MCF 10A (cell line): ENCODE measurements at regions not wholly inside any gene's neighbourhood (a gene's known extent, or its start where the extent isn't known, plus 50 kb on each side); places are given as distances from the start of the nearest gene placed in this dataset.

ENCODE experiments used
- BruUV-seq: library from RNA; stranded (reverse); fragments of 400-500 nt; replicated peaks from 2 replicates; lab custom pipeline; 2021; lab: Mats Ljungman, UMichigan
- CTCF ChIA-PET: fragments of 300-600 bp; sonication (Branson Sonifier 250); formaldehyde crosslinking; extraction: SDS; loops from one replicate; lab custom pipeline; 2021; ENCODE audit warnings: antibody characterized with exemption, inconsistent platforms; lab: Yijun Ruan, JAX
- POLR2A ChIA-PET: fragments of 300-600, 350-650 bp; sonication (Branson Sonifier 250); formaldehyde crosslinking; extraction: SDS; loops from one replicate; lab custom pipeline; 2020; ENCODE audit warnings: antibody characterized with exemption, inconsistent platforms; lab: Yijun Ruan, JAX
- DNase-seq: peaks from one replicate; pipeline ENCODE4 v3.0.0-alpha.2; 2018; ENCODE audit not compliant: unreplicated experiment
- H3K27ac Mint-ChIP-seq: one replicate; pipeline ENCODE4 v1.8.0; 2022; ENCODE audit warnings: mild to moderate bottlenecking, low read depth, mixed read lengths; ENCODE audit not compliant: unreplicated experiment
- H3K27me3 Mint-ChIP-seq: one replicate; pipeline ENCODE4 v1.8.0; 2022; ENCODE audit warnings: mixed read lengths; ENCODE audit not compliant: insufficient read depth, unreplicated experiment
- H3K36me3 Mint-ChIP-seq: one replicate; pipeline ENCODE4 v1.8.0; 2022; ENCODE audit warnings: mild to moderate bottlenecking, moderate library complexity, mixed read lengths; ENCODE audit not compliant: insufficient read depth, unreplicated experiment
- H3K4me1 Mint-ChIP-seq: one replicate; pipeline ENCODE4 v1.8.0; 2022; ENCODE audit warnings: mixed read lengths; ENCODE audit not compliant: insufficient read depth, unreplicated experiment
- H3K4me3 Mint-ChIP-seq: one replicate; pipeline ENCODE4 v1.8.0; 2022; ENCODE audit warnings: mild to moderate bottlenecking, moderate library complexity, mixed read lengths; ENCODE audit not compliant: unreplicated experiment
- H3K9me3 Mint-ChIP-seq: one replicate; pipeline ENCODE4 v1.8.0; 2022; ENCODE audit warnings: mixed read lengths; ENCODE audit not compliant: unreplicated experiment
- CTCF ChIP-seq: fragments of 200-600 bp; IDR thresholded peaks from one replicate; pipeline ENCODE4 v1.8.0; 2022; ENCODE audit warnings: antibody characterized with exemption, mild to moderate bottlenecking; ENCODE audit not compliant: unreplicated experiment
- intact Hi-C: fragments of 100-400 bp; cut with micrococcal nuclease; formaldehyde crosslinking; loops from 2 replicates; pipeline ENCODE4 v1.14.1; 2022

DNA sequence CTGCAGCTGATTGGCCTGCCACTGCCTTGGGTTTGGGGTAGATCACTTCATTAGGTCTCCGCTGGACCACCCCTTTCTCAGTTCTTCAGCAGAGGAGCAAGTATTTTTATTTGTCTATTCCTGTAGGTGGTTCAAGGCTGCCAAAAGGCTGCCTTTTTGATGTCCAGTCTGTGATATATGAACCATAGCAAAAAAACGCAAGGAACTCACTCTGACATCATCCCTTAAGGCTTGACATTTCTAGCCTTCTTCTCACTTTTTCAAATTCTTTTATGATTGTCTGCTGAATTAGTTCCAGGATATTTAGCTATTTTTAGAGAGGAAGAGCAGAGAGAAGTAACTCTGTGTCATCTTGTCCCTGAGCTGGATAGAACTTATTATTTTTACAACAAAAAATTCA, 269.2 kb downstream of the BAMBI start:
- ChIA-PET CTCF (no interaction called here), POLR2A (no interaction called here)
- BruUV-seq: no TSS peak
- H3K4me3 Mint-ChIP-seq: no peak overlapping the region
- peaks cover 7% of the 10 kb centered on the region for H3K9me3 Mint-ChIP-seq
- intact Hi-C loops: no loop called here
- DNase-seq: no peak
- no peak for TF ChIP-seq CTCF
- peaks cover 8% of the 10 kb centered on the region for H3K4me1 Mint-ChIP-seq
- H3K27me3 Mint-ChIP-seq: no peaks in the 10 kb centered on the region
- no peak overlapping the region for H3K27ac Mint-ChIP-seq
- peaks cover 7% of the 10 kb centered on the region for H3K36me3 Mint-ChIP-seq

GRCh38 chr10:28947171-28947570, 269.9 kb downstream of the BAMBI start:
- no TSS peak for BruUV-seq
- Mint-ChIP-seq H3K36me3 (peaks cover 7% of the 10 kb centered on the region), H3K9me3 (peaks cover 7% of the 10 kb centered on the region), H3K27me3 (no peaks in the 10 kb centered on the region), H3K27ac (no peak overlapping the region), H3K4me3 (no peak overlapping the region), H3K4me1 (peaks cover 11% of the 10 kb centered on the region)
- ChIA-PET POLR2A (no interaction called here), CTCF (interaction anchor here (0.5 kb wide), 1 partner anchor 121 kb away, joined by 3 read pairs; no protein-coding TSS in a partner anchor)
- DNase-seq: no peak
- no peak for TF ChIP-seq CTCF
- intact Hi-C loops: no loop called here

DNA sequence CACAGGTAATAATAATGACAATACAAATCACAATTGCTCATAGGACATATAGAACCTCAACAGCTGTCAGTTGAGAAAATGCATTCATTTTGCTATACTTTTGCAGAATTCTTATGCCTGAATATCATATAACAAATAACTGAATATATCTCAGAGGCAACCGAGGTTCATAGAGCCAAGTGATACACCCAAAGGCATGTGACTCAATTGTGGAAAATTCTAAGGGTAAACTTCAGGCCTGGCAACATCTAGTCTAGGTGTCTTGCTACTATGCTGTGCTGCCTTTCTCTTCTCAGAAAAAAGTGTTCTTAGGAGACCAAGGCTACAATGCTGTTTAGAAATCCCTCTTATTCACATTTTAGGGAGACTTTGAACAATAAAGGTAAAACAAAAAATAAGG, 270.7 kb downstream of the BAMBI start:
- intact Hi-C loops: no loop called here
- Mint-ChIP-seq H3K9me3 (peaks cover 7% of the 10 kb centered on the region), H3K4me3 (no peak overlapping the region), H3K4me1 (peaks cover 18% of the 10 kb centered on the region), H3K27ac (no peak overlapping the region), H3K27me3 (no peaks in the 10 kb centered on the region), H3K36me3 (peaks cover 7% of the 10 kb centered on the region)
- DNase-seq: peak; percentile 18
- BruUV-seq: no TSS peak
- no peak for TF ChIP-seq CTCF
- ChIA-PET CTCF (no interaction called here), POLR2A (no interaction called here)

- Mint-ChIP-seq H3K4me1 (peaks cover 18% of the 10 kb centered on the region), H3K4me3 (no peak overlapping the region)
- intact Hi-C loops: no loop called here
Measured at GRCh38 chr10:28949005-28950004, 272.0 kb downstream of the BAMBI start.

More at GRCh38 chr10:28949005-28950004, 272.0 kb downstream of the BAMBI start:
- no peaks in the 10 kb centered on the region for H3K27me3 Mint-ChIP-seq
- H3K9me3 Mint-ChIP-seq: peaks cover 7% of the 10 kb centered on the region
- ChIA-PET POLR2A (no interaction called here), CTCF (interaction anchor here (0.6 kb wide), 2 partner anchors 38 to 69 kb away, joined by 3 read pairs; no protein-coding TSS in a partner anchor)
- BruUV-seq: no TSS peak
- no peak overlapping the region for H3K27ac Mint-ChIP-seq
- no peak for DNase-seq
- H3K36me3 Mint-ChIP-seq: peaks cover 7% of the 10 kb centered on the region
- TF ChIP-seq CTCF: no peak
